Neural cell (in vitro differentiated cells): ENCODE measurements at regions not wholly inside any gene's neighbourhood (a gene's known extent, or its start where the extent isn't known, plus 50 kb on each side); places are given as distances from the start of the nearest gene placed in this dataset.

Source experiments
- EP300 ChIP-seq: fragments of 450-650 bp; conservative IDR thresholded peaks from 2 replicates; pipeline ENCODE4 v1.6.1; 2014; ENCODE audit warnings: antibody characterized with exemption, mild to moderate bottlenecking, moderate library complexity; ENCODE audit not compliant: poor library complexity, severe bottlenecking
- EZH2 ChIP-seq: fragments of 200-600, 300-800 bp; shearing (Covaris generic), sonication (generic); IDR thresholded peaks from 2 replicates; pipeline ENCODE4 v1.6.1; 2014; ENCODE audit warnings: antibody characterized with exemption, low read length, borderline replicate concordance, mild to moderate bottlenecking; ENCODE audit not compliant: insufficient read depth, poor library complexity, severe bottlenecking
- MXI1 ChIP-seq: fragments of 450-650 bp; conservative IDR thresholded peaks from 2 replicates; pipeline ENCODE4 v1.6.1; 2014; ENCODE audit warnings: antibody characterized with exemption, mild to moderate bottlenecking; ENCODE audit not compliant: poor library complexity, severe bottlenecking
- POLR2AphosphoS5 ChIP-seq: IDR thresholded peaks from 2 replicates; pipeline ENCODE4 v1.6.1; 2012
- RAD21 ChIP-seq: fragments of 450-650 bp; conservative IDR thresholded peaks from 2 replicates; pipeline ENCODE4 v1.6.1; 2014; ENCODE audit warnings: antibody characterized with exemption, mild to moderate bottlenecking, moderate library complexity
- TAF1 ChIP-seq: IDR thresholded peaks from 2 replicates; pipeline ENCODE4 v1.6.1; 2012; ENCODE audit warnings: low read depth
- TF ChIP-seq, protein P1 (sequence below): fragments of 450-650 bp; IDR thresholded peaks from 2 replicates; pipeline ENCODE4 v1.5.1; 2014; ENCODE audit warnings: antibody characterized with exemption, mild to moderate bottlenecking, moderate library complexity; ENCODE audit not compliant: poor library complexity, severe bottlenecking

GRCh38 chrX:34382416-34382815 lies 250.3 kb upstream of the FAM47A start:
- TF ChIP-seq MXI1 (no peak), RAD21 (no peak), TAF1 (no peak), EZH2 (no peak), POLR2AphosphoS5 (no peak), EP300 (no peak)
- TF ChIP-seq, protein P1, sequence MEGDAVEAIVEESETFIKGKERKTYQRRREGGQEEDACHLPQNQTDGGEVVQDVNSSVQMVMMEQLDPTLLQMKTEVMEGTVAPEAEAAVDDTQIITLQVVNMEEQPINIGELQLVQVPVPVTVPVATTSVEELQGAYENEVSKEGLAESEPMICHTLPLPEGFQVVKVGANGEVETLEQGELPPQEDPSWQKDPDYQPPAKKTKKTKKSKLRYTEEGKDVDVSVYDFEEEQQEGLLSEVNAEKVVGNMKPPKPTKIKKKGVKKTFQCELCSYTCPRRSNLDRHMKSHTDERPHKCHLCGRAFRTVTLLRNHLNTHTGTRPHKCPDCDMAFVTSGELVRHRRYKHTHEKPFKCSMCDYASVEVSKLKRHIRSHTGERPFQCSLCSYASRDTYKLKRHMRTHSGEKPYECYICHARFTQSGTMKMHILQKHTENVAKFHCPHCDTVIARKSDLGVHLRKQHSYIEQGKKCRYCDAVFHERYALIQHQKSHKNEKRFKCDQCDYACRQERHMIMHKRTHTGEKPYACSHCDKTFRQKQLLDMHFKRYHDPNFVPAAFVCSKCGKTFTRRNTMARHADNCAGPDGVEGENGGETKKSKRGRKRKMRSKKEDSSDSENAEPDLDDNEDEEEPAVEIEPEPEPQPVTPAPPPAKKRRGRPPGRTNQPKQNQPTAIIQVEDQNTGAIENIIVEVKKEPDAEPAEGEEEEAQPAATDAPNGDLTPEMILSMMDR: no peak
